ENCODE measurements at regions not wholly inside any gene's neighbourhood (a gene's known extent, or its start where the extent isn't known, plus 50 kb on each side); places are given as distances from the start of the nearest gene placed in this dataset.

DNA sequence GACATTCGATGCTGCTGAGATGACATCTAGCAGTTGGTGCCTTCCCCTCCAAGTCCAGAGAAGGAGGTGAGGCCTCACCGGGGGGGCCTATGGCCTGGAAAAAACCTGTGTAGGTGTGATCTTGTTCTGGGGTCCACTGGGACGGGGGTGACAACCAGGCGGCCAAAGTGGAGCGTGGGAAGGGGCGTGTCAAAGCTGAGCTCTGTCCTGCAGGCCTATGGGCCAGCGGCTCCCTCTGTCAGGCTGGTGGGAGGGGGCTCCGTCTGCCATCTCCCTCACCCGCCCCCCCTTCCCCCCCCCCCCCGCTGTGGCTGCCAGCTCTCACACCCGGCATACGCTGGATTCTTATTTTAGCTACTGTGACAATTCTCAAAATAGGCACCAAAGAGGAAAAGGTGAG, 56.7 kb upstream of the UQCRFS1 start:
- Histone ChIP-seq H3K27ac (no peak overlapping the region), H3F3A (ENCODE audit: insufficient read depth) (no peaks in the 10 kb centered on the region), H3K36me3 (ENCODE audit: low read depth) (no peaks in the 10 kb centered on the region), H3K79me2 (ENCODE audit: insufficient read depth) (no peaks in the 10 kb centered on the region), H3K9me3 (ENCODE audit: low read depth) (no peaks in the 10 kb centered on the region), H4K20me1 (ENCODE audit: insufficient read depth) (no peaks in the 10 kb centered on the region), H2AFZ (no peak overlapping the region), H3K9me2 (ENCODE audit: insufficient read depth) (no peaks in the 10 kb centered on the region), H3K4me2 (ENCODE audit: unreplicated experiment) (no peak overlapping the region), H3K27me3 (replicated peaks; ENCODE audit: insufficient read depth) (0 out of 2 replicates have a peak, but pooled peaks cover 3% of the 10 kb centered on the region), H3K4me1 (ENCODE audit: insufficient read depth) (no peaks in the 10 kb centered on the region), H3K4me3 (no peak overlapping the region), H3K9ac (no peak overlapping the region)
- TF ChIP-seq EZH2 (IDR thresholded peaks at IDR 0.05; ENCODE audit: insufficient read depth, poor library complexity, severe bottlenecking) (no peak), EZH2phosphoT487 (IDR thresholded peaks at IDR 0.05; ENCODE audit: insufficient read depth, low read depth) (no peak)
- 35 to 52% methylated on average over 8 to 11 of the region's 12 CpGs for WGBS, 2 experiments (ENCODE audit: low coverage in 1 of 2, low lambda C conversion rate in 2 of 2, missing lambda C conversion rate in 2 of 2)
- in situ Hi-C loops (cut with MboI), result loop anchor here (25.0 kb wide), 1 partner anchor 532 kb away; no protein-coding TSS in a partner anchor
- DNase-seq, result no peak

DNA sequence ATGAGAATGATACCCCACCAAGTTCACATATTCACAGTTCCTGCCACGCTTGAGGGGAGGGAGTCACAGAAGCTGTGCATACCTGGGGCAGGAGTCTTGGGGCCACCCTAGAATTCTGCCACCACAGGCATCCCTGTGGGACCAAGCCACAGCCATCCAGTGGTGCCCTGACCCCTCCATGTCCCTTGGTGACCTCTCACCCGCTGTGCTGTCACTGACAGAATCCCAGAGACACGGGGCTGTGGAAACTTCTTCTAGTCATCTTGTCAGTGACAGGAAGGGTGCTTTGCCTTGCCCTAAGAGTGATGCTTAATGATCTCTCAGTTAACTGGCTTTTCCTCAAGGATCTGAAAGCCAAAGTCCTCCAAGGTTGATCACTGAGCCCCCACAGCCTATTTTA, 58.4 kb upstream of the UQCRFS1 start:
- no peak overlapping the region for H3K4me3 ChIP-seq

DNA sequence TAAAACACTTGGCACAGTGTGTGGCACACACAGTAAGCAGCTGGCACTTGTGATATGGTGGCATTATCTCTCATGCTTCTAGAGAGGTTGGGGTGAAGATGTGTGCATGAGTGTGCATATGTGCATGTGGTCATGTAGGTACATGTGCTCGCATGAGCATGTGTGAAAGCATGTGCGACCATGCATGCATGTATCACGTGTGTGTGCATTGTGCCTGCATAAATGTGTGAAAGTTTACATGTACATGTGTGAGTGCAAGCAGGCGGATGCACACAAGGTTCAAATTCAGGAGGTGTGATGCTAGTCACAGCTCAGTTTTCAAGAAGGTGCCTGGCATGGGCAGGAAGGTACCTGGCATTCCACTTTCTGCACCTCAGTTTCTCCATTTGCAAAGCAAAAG, 59.0 kb upstream of the UQCRFS1 start:
- no peaks in the 10 kb centered on the region for H4K20me1 ChIP-seq (ENCODE audit: insufficient read depth)
- no peak overlapping the region for H3K4me3 ChIP-seq
- H3K9me2 ChIP-seq (ENCODE audit: insufficient read depth), result no peaks in the 10 kb centered on the region
- no peak overlapping the region for H3K9ac ChIP-seq
- 29 to 42% methylated on average over 4 of the region's 4 CpGs for WGBS, 2 experiments (ENCODE audit: low coverage in 1 of 2, low lambda C conversion rate in 2 of 2, missing lambda C conversion rate in 2 of 2)
- H3K36me3 ChIP-seq (ENCODE audit: low read depth), result no peaks in the 10 kb centered on the region
- no peaks in the 10 kb centered on the region for H3K79me2 ChIP-seq (ENCODE audit: insufficient read depth)
- H3K4me2 ChIP-seq (ENCODE audit: unreplicated experiment), result no peak overlapping the region
- H3K27ac ChIP-seq, result no peak overlapping the region
- no peaks in the 10 kb centered on the region for H3K4me1 ChIP-seq (ENCODE audit: insufficient read depth)
- H3K27me3 ChIP-seq (replicated peaks; ENCODE audit: insufficient read depth), result 0 out of 2 replicates have a peak, but pooled peaks cover 3% of the 10 kb centered on the region
- DNase-seq, result no peak
- H2AFZ ChIP-seq, result no peak overlapping the region
- no peaks in the 10 kb centered on the region for H3F3A ChIP-seq (ENCODE audit: insufficient read depth)
- TF ChIP-seq EZH2 (IDR thresholded peaks at IDR 0.05; ENCODE audit: insufficient read depth, poor library complexity, severe bottlenecking) (no peak), EZH2phosphoT487 (IDR thresholded peaks at IDR 0.05; ENCODE audit: insufficient read depth, low read depth) (no peak)
- H3K9me3 ChIP-seq (ENCODE audit: low read depth), result no peaks in the 10 kb centered on the region
- in situ Hi-C loops (cut with MboI), result loop anchor here (25.0 kb wide), 1 partner anchor 535 kb away; no protein-coding TSS in a partner anchor

More for the DNA sequence above, 58.4 kb upstream of the UQCRFS1 start:
- no peaks in the 10 kb centered on the region for H4K20me1 ChIP-seq (ENCODE audit: insufficient read depth)
- in situ Hi-C loops (cut with MboI), result loop anchor here (25.0 kb wide), 1 partner anchor 534 kb away; no protein-coding TSS in a partner anchor
- no peaks in the 10 kb centered on the region for H3K4me1 ChIP-seq (ENCODE audit: insufficient read depth)
- no peak overlapping the region for H2AFZ ChIP-seq
- H3K27ac ChIP-seq, result no peak overlapping the region
- H3K27me3 ChIP-seq (replicated peaks; ENCODE audit: insufficient read depth), result 0 out of 2 replicates have a peak, but pooled peaks cover 3% of the 10 kb centered on the region
- H3K36me3 ChIP-seq (ENCODE audit: low read depth), result no peaks in the 10 kb centered on the region
- no peaks in the 10 kb centered on the region for H3K9me3 ChIP-seq (ENCODE audit: low read depth)
- DNase-seq, result no peak
- TF ChIP-seq EZH2 (IDR thresholded peaks at IDR 0.05; ENCODE audit: insufficient read depth, poor library complexity, severe bottlenecking), result no peak
- no peak for TF ChIP-seq EZH2phosphoT487 (IDR thresholded peaks at IDR 0.05; ENCODE audit: insufficient read depth, low read depth)
- no peak overlapping the region for H3K9ac ChIP-seq
- no peak overlapping the region for H3K4me2 ChIP-seq (ENCODE audit: unreplicated experiment)
- no peaks in the 10 kb centered on the region for H3K9me2 ChIP-seq (ENCODE audit: insufficient read depth)
- 45 to 54% methylated on average over 3 of the region's 3 CpGs for WGBS, 2 experiments (ENCODE audit: low coverage in 1 of 2, low lambda C conversion rate in 2 of 2, missing lambda C conversion rate in 2 of 2)
- H3F3A ChIP-seq (ENCODE audit: insufficient read depth), result no peaks in the 10 kb centered on the region
- no peaks in the 10 kb centered on the region for H3K79me2 ChIP-seq (ENCODE audit: insufficient read depth)

DNA sequence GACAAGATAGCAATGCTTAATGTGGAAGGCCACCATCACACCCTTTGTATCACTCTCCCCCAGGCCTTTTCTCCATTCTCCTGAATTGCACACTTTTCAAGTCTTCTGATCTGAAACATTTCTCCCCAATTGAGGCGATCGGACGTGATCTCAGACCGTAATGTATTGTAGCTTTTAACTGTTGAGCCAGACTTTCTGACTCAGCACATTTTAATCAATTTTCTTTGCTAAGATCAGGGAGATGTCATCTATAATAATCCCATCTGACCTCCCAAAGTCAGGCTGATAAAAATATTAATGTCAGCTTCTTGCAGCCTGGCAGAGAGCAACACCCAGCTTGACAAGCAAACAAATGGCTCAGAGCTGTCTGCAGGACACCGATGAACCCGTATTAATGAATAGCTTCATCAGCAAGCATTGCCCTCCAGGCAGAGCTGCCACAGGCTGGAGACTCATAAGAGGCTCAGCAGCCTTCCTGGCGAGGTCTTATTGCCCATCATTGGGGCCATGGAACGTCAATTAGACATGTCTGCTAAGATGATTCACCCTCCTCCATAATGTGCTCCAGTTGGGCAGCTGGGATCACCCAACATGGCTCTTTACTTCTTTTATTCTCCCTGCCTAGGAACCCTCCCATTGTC, 60.2 kb upstream of the UQCRFS1 start:
- no peaks in the 10 kb centered on the region for H4K20me1 ChIP-seq (ENCODE audit: insufficient read depth)
- no peaks in the 10 kb centered on the region for H3K79me2 ChIP-seq (ENCODE audit: insufficient read depth)
- no peaks in the 10 kb centered on the region for H3F3A ChIP-seq (ENCODE audit: insufficient read depth)
- H2AFZ ChIP-seq, result no peak overlapping the region
- no peaks in the 10 kb centered on the region for H3K36me3 ChIP-seq (ENCODE audit: low read depth)
- H3K9me2 ChIP-seq (ENCODE audit: insufficient read depth), result no peaks in the 10 kb centered on the region
- no peaks in the 10 kb centered on the region for H3K4me1 ChIP-seq (ENCODE audit: insufficient read depth)
- TF ChIP-seq EZH2phosphoT487 (IDR thresholded peaks at IDR 0.05; ENCODE audit: insufficient read depth, low read depth) (no peak), EZH2 (IDR thresholded peaks at IDR 0.05; ENCODE audit: insufficient read depth, poor library complexity, severe bottlenecking) (no peak)
- H3K4me2 ChIP-seq (ENCODE audit: unreplicated experiment), result no peak overlapping the region
- H3K9me3 ChIP-seq (ENCODE audit: low read depth), result no peaks in the 10 kb centered on the region
- in situ Hi-C loops (cut with MboI), result loop anchor here (25.0 kb wide), 1 partner anchor 536 kb away; no protein-coding TSS in a partner anchor
- no peak for DNase-seq
- WGBS, 2 experiments (ENCODE audit: low coverage in 1 of 2, low lambda C conversion rate in 2 of 2, missing lambda C conversion rate in 2 of 2), result 50% methylated on average over 8 of the region's 8 CpGs
- H3K9ac ChIP-seq, result no peak overlapping the region
- no peak overlapping the region for H3K4me3 ChIP-seq
- 0 out of 2 replicates have a peak, but pooled peaks cover 3% of the 10 kb centered on the region for H3K27me3 ChIP-seq (replicated peaks; ENCODE audit: insufficient read depth)
- H3K27ac ChIP-seq, result no peak overlapping the region
